Activated naive CD4-positive, alpha-beta T cell treated with anti-CD3 and anti-CD28 coated beads, Interleukin-2, amount 50 U/mL, for 16 hours (primary cell): ENCODE measurements at regions not wholly inside any gene's neighbourhood (a gene's known extent, or its start where the extent isn't known, plus 50 kb on each side); places are given as distances from the start of the nearest gene placed in this dataset.
"Not testable (repeated sequence)": the region's sequence is repeated elsewhere in the genome, so short reads cannot be mapped to it uniquely, and the experiment has no call there.

Source experiments
- DNase-seq: peaks from one replicate; pipeline ENCODE4 v3.0.0-alpha.2; 2020

- no peak for DNase-seq
These were observed 94.3 kb downstream of the OAT start for GRCh38 chr10:124324451-124324850.

GRCh38 chr10:124323806-124324205, 94.9 kb downstream of the OAT start:
- DNase-seq: no peak

GRCh38 chr10:124323111-124323725, 95.5 kb downstream of the OAT start:
- no peak for DNase-seq

- DNase-seq: no peak
These were observed 96.3 kb downstream of the OAT start for GRCh38 chr10:124322191-124322980.

- no peak for DNase-seq
These were observed 97.2 kb downstream of the OAT start for GRCh38 chr10:124321433-124322089.

- DNase-seq: no peak
These were observed 97.8 kb downstream of the OAT start for GRCh38 chr10:124320778-124321432.

- DNase-seq: no peak
These were observed 98.8 kb downstream of the OAT start for GRCh38 chr10:124319926-124320391.

- DNase-seq: not testable (repeated sequence)
These were observed 99.2 kb downstream of the OAT start for GRCh38 chr10:124319520-124319919.

GRCh38 chr10:124318811-124319210, 99.9 kb downstream of the OAT start:
- no peak for DNase-seq

GRCh38 chr10:124318076-124318475, 100.6 kb downstream of the OAT start:
- no peak for DNase-seq

- no peak for DNase-seq
These were observed 102.4 kb downstream of the OAT start for GRCh38 chr10:124316326-124316725.

GRCh38 chr10:124315591-124316270, 103.0 kb downstream of the OAT start:
- DNase-seq: no peak

- DNase-seq: no peak
These were observed 105.3 kb downstream of the OAT start for GRCh38 chr10:124313374-124313773.

GRCh38 chr10:124308811-124309210, 109.9 kb downstream of the OAT start:
- DNase-seq: no peak

GRCh38 chr10:124308056-124308645, 110.6 kb downstream of the OAT start:
- no peak for DNase-seq

GRCh38 chr10:124307591-124307990, 111.1 kb downstream of the OAT start:
- DNase-seq: no peak

- no peak for DNase-seq
These were observed 111.8 kb downstream of the OAT start for GRCh38 chr10:124306922-124307371.

GRCh38 chr10:124306520-124306919, 112.2 kb downstream of the OAT start:
- DNase-seq: no peak

GRCh38 chr10:124305984-124306383, 112.7 kb downstream of the OAT start:
- DNase-seq: no peak

GRCh38 chr10:124305131-124305530, 113.6 kb downstream of the OAT start:
- no peak for DNase-seq

GRCh38 chr10:124303662-124304418, 114.9 kb downstream of the OAT start:
- DNase-seq: no peak
